Daoy (cell line): ENCODE measurements at regions not wholly inside any gene's neighbourhood (a gene's known extent, or its start where the extent isn't known, plus 50 kb on each side); places are given as distances from the start of the nearest gene placed in this dataset.

Experiments
- DNase-seq: peaks from one replicate; pipeline ENCODE4 v3.0.0-alpha.2; 2015; ENCODE audit warnings: low read depth

GRCh38 chr2:5538772-5539171 lies 153.4 kb upstream of the SOX11 start:
- no peak for DNase-seq

- no peak for DNase-seq
Measured at GRCh38 chr2:5539282-5540165, 152.7 kb upstream of the SOX11 start.

- DNase-seq = no peak
Measured at GRCh38 chr2:5540856-5541255, 151.3 kb upstream of the SOX11 start.

GRCh38 chr2:5544205-5544786 lies 147.9 kb upstream of the SOX11 start:
- no peak for DNase-seq

- DNase-seq = peak; percentile 9
Measured at GRCh38 chr2:5546181-5546580, 146.0 kb upstream of the SOX11 start.

GRCh38 chr2:5548991-5549715 lies 143.0 kb upstream of the SOX11 start:
- peak; percentile 46 for DNase-seq

- no peak for DNase-seq
Measured at GRCh38 chr2:5549771-5550170, 142.4 kb upstream of the SOX11 start.

- DNase-seq = no peak
Measured at GRCh38 chr2:5555636-5556035, 136.5 kb upstream of the SOX11 start.

GRCh38 chr2:5561006-5561405 lies 131.2 kb upstream of the SOX11 start:
- peak; percentile 82 for DNase-seq

- DNase-seq = no peak
Measured at GRCh38 chr2:5562426-5562825, 129.8 kb upstream of the SOX11 start.

- no peak for DNase-seq
Measured at GRCh38 chr2:5562865-5563264, 129.3 kb upstream of the SOX11 start.

- no peak for DNase-seq
Measured at GRCh38 chr2:5563411-5563810, 128.8 kb upstream of the SOX11 start.

- DNase-seq = no peak
Measured at GRCh38 chr2:5569256-5569655, 122.9 kb upstream of the SOX11 start.

- DNase-seq = no peak
Measured at GRCh38 chr2:5576015-5576414, 116.2 kb upstream of the SOX11 start.

GRCh38 chr2:5587766-5588165 lies 104.4 kb upstream of the SOX11 start:
- DNase-seq = no peak

GRCh38 chr2:5588601-5589000 lies 103.6 kb upstream of the SOX11 start:
- no peak for DNase-seq

- DNase-seq = no peak
Measured at GRCh38 chr2:5589183-5589582, 103.0 kb upstream of the SOX11 start.

- no peak for DNase-seq
Measured at GRCh38 chr2:5590886-5591285, 101.3 kb upstream of the SOX11 start.

- DNase-seq = no peak
Measured at GRCh38 chr2:5592916-5593315, 99.3 kb upstream of the SOX11 start.

GRCh38 chr2:5594249-5594695 lies 97.9 kb upstream of the SOX11 start:
- no peak for DNase-seq

- no peak for DNase-seq
Measured at GRCh38 chr2:5596868-5597267, 95.3 kb upstream of the SOX11 start.

GRCh38 chr2:5598156-5598555 lies 94.0 kb upstream of the SOX11 start:
- no peak for DNase-seq

- DNase-seq = no peak
Measured at GRCh38 chr2:5609201-5609600, 83.0 kb upstream of the SOX11 start.
